GM18909 (cell line): ENCODE measurements at regions not wholly inside any gene's neighbourhood (a gene's known extent, or its start where the extent isn't known, plus 50 kb on each side); places are given as distances from the start of the nearest gene placed in this dataset.
"Not testable (repeated sequence)": the region's sequence is repeated elsewhere in the genome, so short reads cannot be mapped to it uniquely, and the experiment has no call there.

Experiments
- ATAC-seq: cut with Tn5 transposase; IDR thresholded peaks from one replicate; pipeline ENCODE4 v1.9.1; 2021; ENCODE audit warnings: mild to moderate bottlenecking; ENCODE audit not compliant: unreplicated experiment, poor library complexity

DNA sequence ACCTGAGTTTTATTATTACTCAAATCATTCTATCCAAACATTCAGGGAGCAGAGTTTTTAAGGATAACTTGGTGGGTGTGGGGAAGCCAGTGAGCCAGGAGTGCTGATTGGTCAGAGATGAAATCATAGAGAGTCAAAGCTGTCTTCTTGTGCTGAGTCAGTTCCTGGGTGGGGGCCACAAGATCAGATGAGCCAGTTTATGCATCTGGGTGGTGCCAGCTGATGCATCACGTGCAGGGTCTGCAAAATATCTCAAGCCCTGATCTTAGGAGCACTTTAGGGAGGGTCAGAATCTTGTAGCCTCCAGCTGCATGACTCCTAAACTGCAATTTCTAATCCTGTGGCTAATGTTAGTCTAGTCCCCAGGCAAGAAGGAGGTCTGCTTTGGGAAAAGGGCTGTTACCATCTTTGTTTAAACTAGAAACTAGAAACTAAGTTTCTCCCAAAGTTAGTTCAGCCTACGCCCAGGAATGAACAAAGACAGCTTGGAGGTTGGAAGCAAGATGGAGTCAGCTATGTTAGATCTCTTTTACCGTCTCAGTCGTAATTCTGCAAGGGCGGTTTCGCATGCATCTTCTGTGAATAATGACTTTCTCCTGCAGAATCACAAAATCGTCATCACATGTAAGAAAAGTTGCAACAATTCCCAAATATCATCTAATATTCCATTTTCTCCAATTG lies 97.5 kb downstream of the ZNF664 start:
- ATAC-seq: not testable (repeated sequence)

DNA sequence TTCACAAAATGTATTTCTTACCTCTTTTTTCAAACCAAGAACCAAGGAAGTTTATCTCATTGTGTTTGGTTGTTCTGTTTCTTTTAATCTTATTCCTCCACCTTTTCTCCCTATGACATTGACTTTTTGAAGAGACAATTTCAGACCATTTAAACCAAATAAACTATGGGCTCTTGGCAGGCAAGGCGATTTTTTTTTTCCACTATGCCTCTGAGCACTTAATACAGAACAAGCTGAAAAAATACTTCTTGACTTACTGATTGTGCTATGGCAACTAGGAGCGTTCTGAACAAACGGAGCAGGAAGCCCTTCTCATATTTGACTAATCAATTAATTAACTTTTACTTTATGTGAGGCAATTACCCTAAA lies 98.0 kb downstream of the ZNF664 start:
- no peak for ATAC-seq

- no peak for ATAC-seq
Observed at GRCh38 chr12:124073356-124074035, 100.5 kb downstream of the ZNF664 start.

DNA sequence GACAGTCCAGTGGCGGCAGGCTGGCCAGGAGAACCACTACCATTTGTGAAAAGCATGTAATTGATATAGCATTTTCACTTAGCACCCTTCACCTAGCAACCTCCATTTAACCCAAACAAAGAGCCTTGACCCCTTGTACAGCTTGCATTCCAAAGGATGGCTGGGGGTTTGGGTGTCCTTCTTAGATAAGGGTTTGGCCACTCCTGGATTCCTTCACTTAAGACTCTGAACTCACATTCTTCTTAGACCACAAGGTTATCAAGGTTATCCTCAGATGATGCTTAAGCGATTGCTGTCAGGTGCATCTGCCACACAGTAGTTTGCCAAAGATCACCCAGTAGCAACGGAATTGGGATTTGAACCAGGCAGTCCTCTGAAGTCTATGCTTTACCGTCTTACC lies 102.8 kb downstream of the ZNF664 start:
- no peak for ATAC-seq

DNA sequence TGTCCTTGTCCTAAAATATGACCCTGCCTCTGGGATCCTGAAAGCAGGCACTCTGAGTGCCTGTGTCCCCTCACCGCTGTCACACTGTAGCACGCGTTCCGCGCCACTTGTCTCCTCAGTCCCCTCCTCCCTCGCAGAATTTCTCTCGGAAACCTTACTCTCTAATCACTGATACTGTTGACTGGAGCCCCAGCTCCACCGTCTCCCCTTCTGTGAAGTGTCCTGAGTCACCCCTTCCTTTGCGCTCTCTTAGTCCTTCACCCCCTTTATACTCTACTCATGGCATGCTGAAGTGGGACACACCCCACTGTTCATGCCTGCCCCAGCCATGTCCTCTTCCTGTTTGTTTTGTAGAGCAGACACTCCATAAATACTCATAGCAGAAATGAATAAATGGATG lies 104.7 kb downstream of the ZNF664 start:
- no peak for ATAC-seq

DNA sequence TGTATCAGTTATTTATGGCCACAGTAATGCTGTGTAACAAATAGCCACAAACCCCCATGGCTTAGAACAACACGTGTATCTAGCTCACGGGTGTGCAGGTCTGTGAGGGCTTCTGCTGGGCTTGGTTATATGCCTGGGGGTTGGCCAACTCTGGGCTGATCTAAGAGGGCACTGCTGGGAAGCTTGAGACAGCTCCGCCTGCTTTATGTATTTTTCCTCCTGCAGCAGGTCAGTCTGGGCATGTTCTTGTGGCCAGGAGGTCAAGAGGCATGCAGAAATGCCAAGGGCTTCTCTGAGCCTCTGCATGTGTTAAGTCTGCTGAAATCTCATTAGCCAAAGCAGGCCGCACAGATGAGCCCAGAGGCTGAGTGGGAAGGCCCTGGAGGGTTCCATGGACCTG lies 105.8 kb downstream of the ZNF664 start:
- ATAC-seq: no peak

DNA sequence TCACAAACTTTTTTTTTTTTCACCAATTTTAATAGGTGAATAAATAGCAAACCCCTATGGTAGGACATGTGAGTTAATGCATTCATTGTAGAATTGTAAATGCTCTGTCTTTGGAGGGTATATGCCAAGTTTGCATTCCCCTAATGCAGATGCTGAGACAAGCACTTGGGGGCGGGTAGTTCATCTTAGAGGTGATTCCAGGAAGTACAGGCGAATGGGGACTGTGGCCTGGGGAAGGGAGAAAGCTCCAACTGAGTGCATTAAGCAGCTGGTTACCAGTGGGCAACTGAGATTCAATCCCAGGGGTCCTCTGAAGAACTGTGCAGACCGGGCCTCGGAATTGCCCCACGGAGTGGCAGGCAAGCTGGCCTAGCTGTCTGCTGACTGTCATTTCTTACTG lies 107.6 kb downstream of the ZNF664 start:
- no peak for ATAC-seq

DNA sequence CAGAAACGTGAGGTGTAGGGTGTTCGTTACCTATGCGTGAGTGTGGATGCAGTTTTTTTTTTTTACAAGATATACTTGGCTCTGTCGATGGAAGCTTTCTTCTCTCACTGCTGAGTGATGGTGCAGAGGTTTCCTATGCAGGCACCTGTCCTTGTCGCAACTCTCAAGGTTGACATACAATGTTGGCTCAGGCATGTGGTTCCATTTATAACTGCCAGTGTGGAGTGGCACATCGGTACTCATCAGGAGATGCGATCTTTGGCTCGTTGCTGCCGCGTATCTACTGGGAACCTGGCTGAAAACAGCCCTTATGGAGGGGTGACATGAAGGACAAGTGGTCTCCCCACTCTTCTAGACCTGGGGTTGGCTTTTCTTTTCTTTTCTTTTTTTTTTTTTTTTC lies 109.0 kb downstream of the ZNF664 start:
- ATAC-seq: no peak

DNA sequence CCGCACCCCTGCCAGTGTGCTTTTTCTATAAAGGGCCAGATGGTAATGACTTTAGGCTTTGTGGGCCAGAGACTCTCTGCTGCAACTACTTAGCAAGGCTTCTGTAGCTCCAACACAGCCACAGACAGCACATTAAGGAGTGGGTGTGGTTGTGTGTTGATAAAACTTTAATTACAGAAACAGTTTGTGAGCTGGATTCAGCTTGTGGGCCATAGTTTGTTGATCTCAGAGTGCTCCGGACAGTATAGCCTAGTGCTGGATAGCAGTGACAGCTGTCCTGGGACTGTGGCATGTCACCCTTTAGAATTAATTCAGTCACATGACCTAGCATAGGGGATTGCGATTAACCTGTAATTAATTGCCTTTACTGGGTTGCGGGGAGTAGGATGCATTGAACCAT lies 109.7 kb downstream of the ZNF664 start:
- no peak for ATAC-seq

DNA sequence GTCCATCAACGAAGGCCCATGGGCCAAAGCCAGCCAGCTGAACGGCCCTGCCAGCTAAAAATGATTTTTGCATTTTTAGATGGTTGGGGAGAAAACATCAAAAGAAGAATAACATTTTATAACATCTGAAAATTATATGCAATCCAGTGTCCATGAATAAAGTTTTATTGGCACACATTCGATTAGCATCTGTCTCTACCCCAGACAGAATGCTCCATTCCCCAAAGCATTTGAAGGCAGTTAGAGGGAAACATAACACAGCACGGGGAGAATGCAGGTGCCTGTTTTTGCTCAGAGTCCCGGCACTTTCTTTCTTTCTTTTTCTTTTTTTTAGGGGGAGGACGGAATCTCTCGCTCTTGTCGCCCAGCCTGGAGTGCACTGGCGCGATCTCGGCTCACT lies 110.7 kb downstream of the ZNF664 start:
- ATAC-seq: no peak

DNA sequence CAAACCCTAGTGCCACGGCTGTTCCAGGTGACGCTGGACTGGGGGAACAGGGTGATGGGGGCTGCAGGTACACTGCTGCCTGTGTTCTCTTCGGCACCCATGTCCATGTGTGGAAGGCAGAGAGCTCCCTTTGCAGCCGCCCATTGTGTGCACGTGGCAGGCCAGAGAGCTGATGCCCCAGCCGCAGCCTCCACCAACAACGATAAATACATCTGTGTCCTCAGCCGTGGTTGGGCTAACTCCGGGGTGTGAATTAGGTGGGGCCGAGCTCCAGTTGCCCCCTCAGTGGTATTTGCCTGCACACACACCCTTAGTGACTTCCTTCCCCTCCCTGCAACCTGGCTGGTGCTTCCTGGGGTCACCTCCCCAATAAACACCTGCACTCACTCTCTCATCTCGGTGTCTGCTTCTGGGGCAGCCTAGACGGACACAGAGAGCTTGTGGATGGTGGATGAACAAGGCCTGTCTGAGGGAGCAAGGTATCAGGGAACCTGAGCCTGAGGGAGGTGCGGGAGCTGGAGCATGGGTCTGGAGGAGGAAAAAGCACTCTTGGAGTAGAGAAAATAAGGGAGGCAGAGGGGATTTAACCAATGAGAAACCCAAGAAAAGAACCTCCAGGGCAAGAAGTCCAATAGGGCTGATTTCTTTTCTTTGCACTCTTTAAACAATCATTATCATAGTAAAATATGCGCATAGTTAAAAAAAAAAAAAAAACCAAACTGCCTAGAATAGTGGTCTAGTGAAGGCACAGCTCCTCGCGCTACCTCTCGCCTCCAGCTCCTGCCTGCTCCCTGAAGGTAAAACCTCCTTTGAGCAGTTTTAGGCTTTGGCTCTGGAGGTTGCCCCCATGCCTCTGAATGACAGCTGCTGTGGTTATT lies 112.6 kb downstream of the ZNF664 start:
- no peak for ATAC-seq

GRCh38 chr12:124086299-124086898 lies 113.4 kb downstream of the ZNF664 start:
- no peak for ATAC-seq

DNA sequence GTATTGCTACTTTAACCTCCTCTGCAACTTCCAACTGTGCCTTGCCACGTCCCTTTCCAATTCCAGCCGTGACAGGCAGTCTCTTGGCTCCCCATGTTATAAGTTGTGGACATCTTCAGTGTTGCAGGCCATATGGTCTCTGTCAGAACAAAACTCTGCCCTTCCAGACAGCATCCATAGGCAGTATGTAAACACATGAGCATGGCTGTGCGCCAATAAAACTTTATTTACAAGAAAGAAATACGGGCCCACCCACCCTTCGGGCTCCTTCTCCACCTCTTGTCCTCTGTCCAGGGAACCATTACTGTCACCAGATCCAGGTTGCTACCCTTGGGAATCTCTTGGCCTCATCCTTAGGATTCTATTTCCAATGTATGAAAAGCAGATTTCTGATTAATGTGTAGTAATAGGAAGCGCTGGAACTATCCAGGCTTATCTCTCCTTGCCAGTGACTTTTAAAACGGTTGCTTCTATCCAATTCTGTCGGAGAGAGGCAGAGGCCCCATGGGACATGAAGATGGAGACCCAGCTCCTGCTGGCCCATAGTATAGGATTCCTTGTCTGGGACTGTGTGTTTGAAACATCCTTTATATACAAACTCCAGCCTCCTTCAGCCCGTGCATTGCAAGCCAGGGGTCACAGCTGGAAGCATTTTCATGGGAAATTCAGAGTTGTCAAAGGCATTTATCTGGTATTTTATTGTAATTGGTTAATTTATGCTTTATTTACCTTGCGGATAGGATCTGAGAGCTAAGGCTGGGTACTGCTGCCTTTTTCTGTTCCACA lies 114.4 kb downstream of the ZNF664 start:
- no peak for ATAC-seq

DNA sequence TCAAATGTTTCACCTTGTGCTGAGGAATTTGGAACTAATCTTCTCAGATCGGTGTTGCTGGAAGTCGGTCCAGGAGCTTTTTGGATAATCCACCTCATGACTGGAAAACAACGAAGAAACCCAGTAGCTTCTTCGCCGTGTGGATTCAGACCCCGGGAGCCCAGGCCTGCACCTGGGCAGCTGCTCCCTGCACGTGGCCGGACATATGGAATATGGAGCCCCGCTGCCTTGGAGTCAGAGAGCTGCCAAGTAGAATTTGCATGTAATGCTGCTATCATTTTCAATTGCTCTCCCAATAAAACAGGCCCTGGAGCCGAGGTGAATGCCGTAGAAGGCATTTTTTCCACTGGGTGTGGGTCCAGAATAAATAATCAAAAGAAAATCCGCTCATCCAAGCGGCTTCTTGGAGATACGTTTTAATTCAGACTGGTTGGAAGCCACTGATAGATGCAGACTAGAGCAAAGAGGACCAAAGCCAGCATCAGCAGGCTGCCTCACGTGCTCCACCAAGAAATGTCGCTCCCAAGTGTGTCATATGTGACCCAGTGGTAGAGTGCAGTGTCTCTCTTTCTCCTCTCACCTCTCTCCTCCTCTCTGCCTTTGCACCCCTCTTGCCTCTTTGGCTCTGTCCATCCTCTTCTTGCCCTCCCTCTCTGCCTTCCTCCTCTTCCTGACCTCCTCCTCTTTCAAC lies 115.3 kb downstream of the ZNF664 start:
- no peak for ATAC-seq

DNA sequence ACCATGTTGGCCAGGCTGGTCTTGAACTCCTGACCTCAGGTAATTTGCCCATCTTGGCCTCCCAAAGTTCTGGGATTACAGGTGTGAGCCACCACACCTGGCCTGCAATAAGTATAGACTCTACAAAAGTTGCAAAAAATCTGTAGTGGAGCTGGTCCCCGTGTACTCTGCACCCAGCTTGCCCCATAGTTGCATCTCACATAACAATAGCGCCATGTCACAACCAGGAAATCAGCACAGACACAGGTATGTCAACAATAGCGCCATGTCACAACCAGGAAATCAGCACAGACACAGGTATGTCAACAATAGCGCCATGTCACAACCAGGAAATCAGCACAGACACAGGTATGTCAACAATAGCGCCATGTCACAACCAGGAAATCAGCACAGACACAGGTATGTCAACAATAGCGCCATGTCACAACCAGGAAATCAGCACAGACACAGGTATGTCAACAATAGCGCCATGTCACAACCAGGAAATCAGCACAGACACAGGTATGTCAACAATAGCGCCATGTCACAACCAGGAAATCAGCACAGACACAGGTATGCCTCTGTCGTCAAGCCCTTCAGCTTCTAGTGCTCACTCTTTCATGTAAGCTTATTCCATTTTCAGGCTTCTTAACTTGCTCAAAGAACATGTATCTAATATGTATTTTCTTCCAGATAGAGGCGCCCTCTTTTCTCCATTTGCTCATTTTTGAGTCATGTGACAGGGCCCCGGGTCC lies 116.3 kb downstream of the ZNF664 start:
- ATAC-seq: not testable (repeated sequence)

GRCh38 chr12:124091835-124092234 lies 118.8 kb downstream of the ZNF664 start:
- no peak for ATAC-seq

GRCh38 chr12:124092532-124092931 lies 119.5 kb downstream of the ZNF664 start:
- not testable (repeated sequence) for ATAC-seq

GRCh38 chr12:124093297-124093696 lies 120.3 kb downstream of the ZNF664 start:
- ATAC-seq: no peak

GRCh38 chr12:124094188-124094587 lies 121.2 kb downstream of the ZNF664 start:
- ATAC-seq: no peak
